OCI-LY1 (cell line): ENCODE measurements at regions not wholly inside any gene's neighbourhood (a gene's known extent, or its start where the extent isn't known, plus 50 kb on each side); places are given as distances from the start of the nearest gene placed in this dataset.

Experiments used
- H2AFZ ChIP-seq: fragments of 200-600 bp; sonication (generic), shearing (Covaris generic); 2 replicates; pipeline ENCODE4 v1.6.0; 2014; ENCODE audit warnings: antibody characterized with exemption, mild to moderate bottlenecking, low read length
- H3F3A ChIP-seq: fragments of 200-600 bp; sonication (generic), shearing (Covaris generic); 2 replicates; pipeline ENCODE4 v1.6.0; 2014; ENCODE audit warnings: mild to moderate bottlenecking, antibody characterized with exemption, low read length, moderate library complexity; ENCODE audit not compliant: insufficient read depth
- H3K27ac ChIP-seq: fragments of 200-600 bp; sonication (generic); 2 replicates; pipeline ENCODE4 v1.5.1; 2014; ENCODE audit warnings: low read length, mixed run types, mild to moderate bottlenecking, low read depth; ENCODE audit not compliant: poor library complexity, severe bottlenecking
- H3K27me3 ChIP-seq: fragments of 200-600 bp; sonication (generic); 2 replicates; pipeline ENCODE4 v1.6.0; 2014; ENCODE audit warnings: antibody characterized with exemption, mild to moderate bottlenecking, low read length, moderate library complexity; ENCODE audit not compliant: insufficient read depth
- H3K36me3 ChIP-seq: fragments of 200-600 bp; sonication (generic); 2 replicates; pipeline ENCODE4 v1.6.1; 2014; ENCODE audit warnings: mild to moderate bottlenecking, antibody characterized with exemption, low read length, moderate library complexity, mixed read lengths; ENCODE audit not compliant: insufficient read depth
- H3K4me1 ChIP-seq: fragments of 200-600 bp; sonication (generic); 2 replicates; pipeline ENCODE4 v1.5.1; 2014; ENCODE audit warnings: mild to moderate bottlenecking, low read length, moderate library complexity; ENCODE audit not compliant: insufficient read depth, severe bottlenecking
- H3K4me2 ChIP-seq: fragments of 200-600 bp; sonication (generic), shearing (Covaris generic); 2 replicates; pipeline ENCODE4 v1.6.1; 2014; ENCODE audit warnings: low read length
- H3K4me3 ChIP-seq: fragments of 200-600 bp; sonication (generic); 2 replicates; pipeline ENCODE4 v1.5.1; 2014; ENCODE audit warnings: low read length, low read depth, mild to moderate bottlenecking, mixed read lengths; ENCODE audit not compliant: poor library complexity, severe bottlenecking
- H3K79me2 ChIP-seq: fragments of 200-600 bp; shearing (Covaris generic); 2 replicates; pipeline ENCODE4 v1.6.1; 2016; ENCODE audit warnings: mixed run types, low read length, mixed read lengths; ENCODE audit not compliant: insufficient read depth
- H3K9ac ChIP-seq: fragments of 200-600 bp; sonication (generic), shearing (Covaris generic); 2 replicates; pipeline ENCODE4 v1.6.1; 2014; ENCODE audit warnings: mild to moderate bottlenecking, low read length, mixed read lengths
- H3K9me2 ChIP-seq: fragments of 200-600 bp; sonication (generic), shearing (Covaris generic); 2 replicates; pipeline ENCODE4 v1.6.1; 2014; ENCODE audit warnings: low read depth, mild to moderate bottlenecking, low read length, mixed read lengths
- H3K9me3 ChIP-seq: fragments of 200-600 bp; shearing (Covaris generic); 2 replicates; pipeline ENCODE4 v1.6.1; 2014; ENCODE audit warnings: low read length, mixed read lengths
- H4K20me1 ChIP-seq: fragments of 200-600 bp; sonication (generic), shearing (Covaris generic); 2 replicates; pipeline ENCODE4 v1.6.0; 2016; ENCODE audit warnings: mild to moderate bottlenecking, low read length; ENCODE audit not compliant: insufficient read depth
- CTCF ChIP-seq: fragments of 200-600 bp; sonication (generic), shearing (Covaris generic); IDR thresholded peaks from 2 replicates; pipeline ENCODE4 v1.5.1; 2017; ENCODE audit warnings: mild to moderate bottlenecking, antibody characterized with exemption, low read length, moderate library complexity, mixed read lengths
- EZH2 ChIP-seq: fragments of 200-600 bp; sonication (generic), shearing (Covaris generic); IDR thresholded peaks from 2 replicates; pipeline ENCODE4 v1.8.0; 2017; ENCODE audit warnings: borderline replicate concordance, mixed run types, mild to moderate bottlenecking, antibody characterized with exemption, low read length, moderate library complexity, mixed read lengths

- TF ChIP-seq EZH2 (no peak), CTCF (no peak)
- no peak overlapping the region for H2AFZ ChIP-seq
- H3K27me3 ChIP-seq = 0 out of 2 replicates have a peak, but pooled peaks cover 4% of the 10 kb centered on the region
- no peak overlapping the region for H3K27ac ChIP-seq
- H4K20me1 ChIP-seq = no peaks in the 10 kb centered on the region
- H3K9me3 ChIP-seq = no peaks in the 10 kb centered on the region
- no peaks in the 10 kb centered on the region for H3K9me2 ChIP-seq
- no peak overlapping the region for H3K9ac ChIP-seq
- no peak overlapping the region for H3K4me2 ChIP-seq
- no peaks in the 10 kb centered on the region for H3K4me1 ChIP-seq
- no peak overlapping the region for H3K4me3 ChIP-seq
- no peaks in the 10 kb centered on the region for H3K36me3 ChIP-seq
- no peaks in the 10 kb centered on the region for H3K79me2 ChIP-seq
- no peaks in the 10 kb centered on the region for H3F3A ChIP-seq
These were observed 268.7 kb downstream of the MTX2 start for GRCh38 chr2:176537932-176538331.

GRCh38 chr2:176540995-176541394, 271.8 kb downstream of the MTX2 start:
- Histone ChIP-seq H3K79me2 (no peaks in the 10 kb centered on the region), H3K27ac (no peak overlapping the region), H3K4me3 (no peak overlapping the region), H3K9ac (no peak overlapping the region), H3K27me3 (no peaks in the 10 kb centered on the region), H3K9me3 (no peaks in the 10 kb centered on the region), H3F3A (no peaks in the 10 kb centered on the region), H3K4me1 (no peaks in the 10 kb centered on the region), H3K9me2 (no peaks in the 10 kb centered on the region), H2AFZ (no peak overlapping the region), H3K36me3 (no peaks in the 10 kb centered on the region), H3K4me2 (no peak overlapping the region), H4K20me1 (no peaks in the 10 kb centered on the region)
- TF ChIP-seq CTCF = no peak
- no peak for TF ChIP-seq EZH2

GRCh38 chr2:176542476-176542875, 273.2 kb downstream of the MTX2 start:
- H3K9ac ChIP-seq = no peak overlapping the region
- no peak overlapping the region for H3K4me3 ChIP-seq
- no peak for TF ChIP-seq CTCF
- TF ChIP-seq EZH2 = no peak
- H3K36me3 ChIP-seq = no peaks in the 10 kb centered on the region
- H3K4me1 ChIP-seq = no peaks in the 10 kb centered on the region
- no peaks in the 10 kb centered on the region for H4K20me1 ChIP-seq
- H3K79me2 ChIP-seq = no peaks in the 10 kb centered on the region
- no peaks in the 10 kb centered on the region for H3K9me3 ChIP-seq
- H3F3A ChIP-seq = no peaks in the 10 kb centered on the region
- no peaks in the 10 kb centered on the region for H3K27me3 ChIP-seq
- H3K27ac ChIP-seq = no peak overlapping the region
- H2AFZ ChIP-seq = no peak overlapping the region
- no peaks in the 10 kb centered on the region for H3K9me2 ChIP-seq
- H3K4me2 ChIP-seq = no peak overlapping the region
